Panc1 (cell line): ENCODE measurements at regions not wholly inside any gene's neighbourhood (a gene's known extent, or its start where the extent isn't known, plus 50 kb on each side); places are given as distances from the start of the nearest gene placed in this dataset.

ENCODE experiments used
- ATAC-seq: fragments of 200-7000 bp; cut with Tn5 transposase; 2 replicates; pipeline ENCODE4 v1.9.1; 2020; ENCODE audit warnings: mild to moderate bottlenecking, moderate library complexity
- BruUV-seq: library from RNA; stranded (reverse); fragments of 400-500 nt; replicated peaks from 2 replicates; lab custom pipeline; 2021; lab: Mats Ljungman, UMichigan
- CTCF ChIA-PET: fragments of 300-600 bp; sonication (Branson Sonifier 250); formaldehyde crosslinking; loops from one replicate; lab custom pipeline; 2022; ENCODE audit warnings: antibody characterized with exemption; lab: Charles Lee
- POLR2A ChIA-PET: fragments of 300-600 bp; sonication (Branson Sonifier 250); formaldehyde crosslinking; loops from one replicate; lab custom pipeline; 2022; ENCODE audit warnings: antibody characterized with exemption; lab: Charles Lee
- DNase-seq: peaks from one replicate; pipeline ENCODE4 v3.0.0-alpha.2; 2010; ENCODE audit warnings: low read depth, low spot score
- H3K27ac ChIP-seq: 2 replicates; pipeline ENCODE4 v1.5.1; 2011; ENCODE audit warnings: mild to moderate bottlenecking, low read length, inconsistent platforms
- H3K27me3 ChIP-seq: fragments of 200-500 bp; sonication (Bioruptor generic); 2 replicates; pipeline ENCODE4 v1.6.0; 2014; ENCODE audit warnings: low read length, inconsistent platforms; ENCODE audit not compliant: control insufficient read depth, insufficient read depth
- H3K36me3 ChIP-seq: fragments of 200-500 bp; sonication (Bioruptor generic); 2 replicates; pipeline ENCODE4 v1.5.1; 2014; ENCODE audit warnings: inconsistent platforms, mild to moderate bottlenecking, low read length, moderate library complexity; ENCODE audit not compliant: control insufficient read depth, insufficient read depth
- H3K4me1 ChIP-seq: 2 replicates; pipeline ENCODE4 v1.5.1; 2011; ENCODE audit warnings: inconsistent platforms, mild to moderate bottlenecking, low read length, moderate library complexity; ENCODE audit not compliant: control insufficient read depth, insufficient read depth
- H3K4me3 ChIP-seq, 2 experiments: 2 replicates each; pipeline ENCODE4 v1.5.1; 2011 to 2012; ENCODE audit warnings: low read depth in 2 of 2, low read length in 2 of 2, mild to moderate bottlenecking in 2 of 2, inconsistent platforms in 1 of 2, moderate library complexity in 1 of 2
- H3K9me3 ChIP-seq: fragments of 200-500 bp; sonication (Bioruptor generic); 2 replicates; pipeline ENCODE4 v1.5.1; 2014; ENCODE audit warnings: low read depth, mild to moderate bottlenecking, inconsistent platforms, low read length, moderate library complexity; ENCODE audit not compliant: control insufficient read depth, insufficient read depth
- CTCF ChIP-seq: fragments of 450-650 bp; IDR thresholded peaks from 2 replicates; pipeline ENCODE4 v1.5.1; 2017; ENCODE audit warnings: mild to moderate bottlenecking
- POLR2AphosphoS5 ChIP-seq: IDR thresholded peaks from 2 replicates; pipeline ENCODE4 v1.6.1; 2012; ENCODE audit warnings: mild to moderate bottlenecking, low read depth, low read length, moderate library complexity
- REST ChIP-seq, 2 experiments: IDR thresholded peaks; 2 replicates each; pipeline ENCODE4 v1.6.1; 2011 to 2012; ENCODE audit warnings: low read depth in 2 of 2, control low read depth in 1 of 2, low read length in 1 of 2, mild to moderate bottlenecking in 1 of 2, moderate library complexity in 1 of 2; ENCODE audit not compliant: insufficient read depth in 1 of 2
- SIN3A ChIP-seq: IDR thresholded peaks from 2 replicates; pipeline ENCODE4 v1.6.1; 2012; ENCODE audit warnings: low read depth, mild to moderate bottlenecking, low read length, moderate library complexity, borderline replicate concordance; ENCODE audit not compliant: insufficient read depth
- TCF7L2 ChIP-seq: IDR thresholded peaks from 2 replicates; pipeline ENCODE4 v1.6.1; 2011; ENCODE audit warnings: mild to moderate bottlenecking, low read depth, low read length, inconsistent platforms
- in situ Hi-C: cut with HindIII; loops from 2 replicates; pipeline ENCODE4 v1.10.0; 2016; ENCODE audit warnings: low sequenced_read_pairs, low pct_unique_long_range_greater_than_20kb
- intact Hi-C: fragments of 100-400 bp; cut with micrococcal nuclease; formaldehyde crosslinking; loops from one replicate; pipeline ENCODE4 v1.10.0; 2022; ENCODE audit not compliant: unreplicated experiment

- ATAC-seq (no peak), DNase-seq (no peak)
- TF ChIP-seq CTCF (no peak), SIN3A (no peak), POLR2AphosphoS5 (no peak), REST (IDR thresholded peaks at IDR 0.05; ENCODE audit: insufficient read depth in 1 of 2, low read depth in 2 of 2, low read length in 1 of 2) (no peak), TCF7L2 (no peak)
- ChIA-PET POLR2A (no interaction called here), CTCF (no interaction called here)
- Histone ChIP-seq H3K27me3 (no peaks in the 10 kb centered on the region), H3K36me3 (no peaks in the 10 kb centered on the region), H3K9me3 (no peaks in the 10 kb centered on the region), H3K4me3 (no peak overlapping the region), H3K27ac (no peak overlapping the region), H3K4me1 (no peaks in the 10 kb centered on the region)
- in situ Hi-C loops: no loop called here
- BruUV-seq: no TSS peak
- intact Hi-C loops: no loop called here
Measured at GRCh38 chr6:133814797-133815196, 74.1 kb upstream of the TCF21 start.

- Histone ChIP-seq H3K27ac (no peak overlapping the region), H3K4me3 (no peak overlapping the region), H3K27me3 (no peaks in the 10 kb centered on the region), H3K36me3 (no peaks in the 10 kb centered on the region), H3K4me1 (no peaks in the 10 kb centered on the region), H3K9me3 (no peaks in the 10 kb centered on the region)
- in situ Hi-C loops: no loop called here
- ChIA-PET CTCF (no interaction called here), POLR2A (no interaction called here)
- intact Hi-C loops: no loop called here
- BruUV-seq: no TSS peak
- no peak for DNase-seq
- TF ChIP-seq TCF7L2 (no peak), CTCF (no peak), REST (IDR thresholded peaks at IDR 0.05; ENCODE audit: insufficient read depth in 1 of 2, low read depth in 2 of 2, low read length in 1 of 2) (no peak), POLR2AphosphoS5 (no peak), SIN3A (no peak)
- ATAC-seq: no peak
Measured at GRCh38 chr6:133815313-133815712, 73.6 kb upstream of the TCF21 start.
